A673 (cell line): ENCODE measurements at regions not wholly inside any gene's neighbourhood (a gene's known extent, or its start where the extent isn't known, plus 50 kb on each side); places are given as distances from the start of the nearest gene placed in this dataset.

Source experiments
- BruUV-seq: library from RNA; stranded (reverse); fragments of 400-500 nt; replicated peaks from 2 replicates; lab custom pipeline; 2021; lab: Mats Ljungman, UMichigan
- CTCF ChIA-PET: fragments of 300-600 bp; sonication (Branson Sonifier 250); formaldehyde crosslinking; loops from one replicate; lab custom pipeline; 2022; ENCODE audit warnings: antibody characterized with exemption; lab: Charles Lee
- POLR2A ChIA-PET: fragments of 300-600 bp; sonication (Branson Sonifier 250); formaldehyde crosslinking; loops from one replicate; lab custom pipeline; 2022; ENCODE audit warnings: antibody characterized with exemption; ENCODE audit not compliant: low non-redundant PET; lab: Charles Lee
- DNase-seq: peaks from one replicate; pipeline ENCODE4 v3.0.0-alpha.2; 2015; ENCODE audit warnings: low spot score
- H3K27ac ChIP-seq: fragments of 200-600 bp; sonication (generic); 2 replicates; pipeline ENCODE4 v1.5.1; 2016; ENCODE audit warnings: mixed run types, low read depth, mild to moderate bottlenecking, mixed read lengths, antibody characterized with exemption, low read length; ENCODE audit not compliant: poor library complexity, severe bottlenecking
- H3K27me3 ChIP-seq: fragments of 200-600 bp; sonication (generic); replicated peaks from 2 replicates; pipeline ENCODE4 v1.6.1; 2017; ENCODE audit warnings: mixed run types, low read depth, mild to moderate bottlenecking, mixed read lengths, antibody characterized with exemption, low read length; ENCODE audit not compliant: insufficient read depth, poor library complexity
- H3K36me3 ChIP-seq: fragments of 200-600 bp; sonication (generic); 2 replicates; pipeline ENCODE4 v1.6.1; 2016; ENCODE audit warnings: mixed run types, mild to moderate bottlenecking, mixed read lengths, antibody characterized with exemption, low read length; ENCODE audit not compliant: insufficient read depth, poor library complexity, severe bottlenecking
- H3K4me1 ChIP-seq: fragments of 200-600 bp; sonication (generic); 2 replicates; pipeline ENCODE4 v1.6.1; 2017; ENCODE audit warnings: mixed run types, mild to moderate bottlenecking, mixed read lengths, antibody characterized with exemption, low read length; ENCODE audit not compliant: insufficient read depth, poor library complexity, severe bottlenecking
- H3K4me3 ChIP-seq: fragments of 200-600 bp; sonication (generic); 2 replicates; pipeline ENCODE4 v1.5.1; 2016; ENCODE audit warnings: low read depth, mixed run types, mild to moderate bottlenecking, mixed read lengths, low read length; ENCODE audit not compliant: poor library complexity, severe bottlenecking
- H3K9me3 ChIP-seq: fragments of 200-600 bp; sonication (generic); 2 replicates; pipeline ENCODE4 v1.6.1; 2016; ENCODE audit warnings: mixed run types, low read depth, mild to moderate bottlenecking, mixed read lengths, antibody characterized with exemption, low read length; ENCODE audit not compliant: poor library complexity, severe bottlenecking
- CTCF ChIP-seq: fragments of 300-800, 200-600 bp; sonication (generic); conservative IDR thresholded peaks from 2 replicates; pipeline ENCODE4 v1.5.1; 2017; ENCODE audit warnings: low read depth, mild to moderate bottlenecking, antibody characterized with exemption, low read length, moderate library complexity, mixed read lengths
- EZH2 ChIP-seq: fragments of 200-600 bp; sonication (generic); IDR thresholded peaks from 2 replicates; pipeline ENCODE4 v1.6.1; 2017; ENCODE audit warnings: borderline replicate concordance, low read depth, mild to moderate bottlenecking, mixed read lengths, antibody characterized with exemption, low read length; ENCODE audit not compliant: poor library complexity, severe bottlenecking
- intact Hi-C: fragments of 100-400 bp; cut with micrococcal nuclease; formaldehyde crosslinking; loops from one replicate; pipeline ENCODE4 v1.10.0; 2022; ENCODE audit not compliant: unreplicated experiment

DNA sequence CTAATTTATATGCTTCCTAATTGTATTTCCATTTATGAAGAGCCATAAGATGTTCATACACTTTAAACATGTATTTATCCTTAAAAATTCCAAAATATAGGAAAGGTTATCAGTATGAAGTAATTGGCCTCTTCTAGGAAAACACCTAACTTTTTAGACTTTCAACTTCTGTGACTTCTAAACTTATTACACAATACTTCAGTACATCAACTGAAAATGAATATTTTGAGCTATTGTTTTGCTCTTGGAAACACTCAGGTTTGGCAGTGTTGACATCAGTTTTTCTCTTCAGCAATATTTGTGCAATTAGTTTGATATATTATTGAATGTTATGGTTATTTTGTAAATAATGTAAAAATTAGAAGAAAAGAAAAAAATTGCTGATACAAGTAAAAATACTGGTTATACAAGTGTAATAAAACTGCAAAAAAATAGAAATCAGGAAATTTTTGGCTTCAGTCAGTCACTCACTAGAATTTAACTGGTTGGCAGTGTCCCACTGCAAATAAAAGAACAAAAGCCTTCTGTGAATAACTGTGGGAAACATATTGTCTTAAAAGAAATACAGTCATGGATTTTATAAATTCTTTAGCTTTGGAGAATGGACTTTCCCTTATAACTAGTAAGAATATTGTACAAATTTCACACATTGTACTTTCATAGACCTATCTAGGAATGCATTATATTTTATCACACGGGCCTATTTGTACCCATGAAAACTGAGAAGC is 635.9 kb downstream of the TLE1 start:
- DNase-seq: no peak
- BruUV-seq: no TSS peak
- no peak overlapping the region for H3K27ac ChIP-seq

GRCh38 chr9:81052846-81053245 is 636.5 kb downstream of the TLE1 start:
- intact Hi-C loops: no loop called here
- no peaks in the 10 kb centered on the region for H3K36me3 ChIP-seq
- no peak overlapping the region for H3K4me3 ChIP-seq
- no peak for TF ChIP-seq CTCF
- TF ChIP-seq EZH2: no peak
- BruUV-seq: no TSS peak
- no peaks in the 10 kb centered on the region for H3K4me1 ChIP-seq
- no peaks in the 10 kb centered on the region for H3K27me3 ChIP-seq
- CTCF ChIA-PET: no interaction called here
- H3K9me3 ChIP-seq: no peaks in the 10 kb centered on the region
- H3K27ac ChIP-seq: no peak overlapping the region
- POLR2A ChIA-PET: no interaction called here
- DNase-seq: no peak

More for the DNA sequence above, 635.9 kb downstream of the TLE1 start:
- Histone ChIP-seq H3K27me3 (no peaks in the 10 kb centered on the region), H3K4me1 (no peaks in the 10 kb centered on the region), H3K4me3 (no peak overlapping the region), H3K36me3 (no peaks in the 10 kb centered on the region), H3K9me3 (no peaks in the 10 kb centered on the region)
- intact Hi-C loops: no loop called here
- no peak for TF ChIP-seq EZH2
- TF ChIP-seq CTCF: no peak
- ChIA-PET POLR2A (no interaction called here), CTCF (no interaction called here)

DNA sequence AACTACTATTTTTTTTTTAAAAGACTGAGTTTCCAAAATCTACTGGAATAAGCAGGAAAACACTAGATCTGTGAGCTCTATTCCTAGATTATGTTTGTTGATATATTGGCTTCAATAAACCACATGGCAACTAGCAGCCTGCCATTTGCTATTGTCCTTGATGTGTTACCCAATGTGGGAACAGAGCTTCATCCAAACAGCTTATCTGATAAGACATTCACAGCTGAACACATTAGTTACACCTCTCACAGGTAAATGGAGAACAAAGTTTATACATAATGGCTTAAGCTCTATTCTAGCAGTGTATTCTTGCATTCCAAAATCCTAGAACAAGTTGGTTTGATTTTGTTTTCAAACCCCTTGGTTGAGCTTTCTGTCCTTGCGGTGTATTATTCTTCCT is 642.1 kb downstream of the TLE1 start:
- ChIA-PET POLR2A (no interaction called here), CTCF (no interaction called here)
- Histone ChIP-seq H3K4me3 (no peak overlapping the region), H3K27me3 (peaks cover 8% of the 10 kb centered on the region), H3K9me3 (no peaks in the 10 kb centered on the region), H3K36me3 (no peaks in the 10 kb centered on the region), H3K4me1 (no peaks in the 10 kb centered on the region), H3K27ac (no peak overlapping the region)
- DNase-seq: no peak
- intact Hi-C loops: no loop called here
- TF ChIP-seq EZH2 (no peak), CTCF (no peak)
- BruUV-seq: no TSS peak
